ENCODE measurements at regions not wholly inside any gene's neighbourhood (a gene's known extent, or its start where the extent isn't known, plus 50 kb on each side); places are given as distances from the start of the nearest gene placed in this dataset.

DNA sequence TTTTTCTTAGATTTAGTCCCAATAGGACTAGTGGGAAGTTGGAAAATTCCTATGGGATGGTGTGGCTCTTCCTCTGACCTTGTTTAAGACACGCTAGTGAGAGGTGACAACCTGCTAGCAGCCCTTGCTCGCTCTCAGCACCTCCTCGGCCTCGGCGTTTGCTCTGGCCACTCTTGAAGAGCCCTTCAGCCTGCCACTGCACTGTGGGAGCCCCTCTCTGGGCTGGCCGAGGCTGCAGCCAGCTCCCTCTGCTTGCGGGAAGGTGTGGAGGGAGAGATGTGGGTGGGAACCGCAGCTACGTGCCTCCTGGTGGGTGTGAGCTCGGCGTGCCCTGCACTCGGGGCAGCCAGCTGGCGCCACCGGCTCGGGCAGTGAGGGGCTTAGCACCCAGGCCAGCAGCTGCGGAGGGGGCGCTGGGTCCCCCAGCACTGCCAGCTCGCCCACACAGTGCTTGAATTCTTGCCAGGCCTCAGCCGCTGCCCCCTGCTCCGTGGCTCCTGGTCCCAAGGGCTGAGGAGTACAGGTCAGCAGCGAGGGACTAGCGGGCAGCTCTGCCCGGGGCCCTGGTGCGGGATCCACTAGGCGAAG lies 254.5 kb upstream of the ANKRD55 start:
- DNase-seq (ENCODE audit: low read depth in 3 of 3), result no peak

DNA sequence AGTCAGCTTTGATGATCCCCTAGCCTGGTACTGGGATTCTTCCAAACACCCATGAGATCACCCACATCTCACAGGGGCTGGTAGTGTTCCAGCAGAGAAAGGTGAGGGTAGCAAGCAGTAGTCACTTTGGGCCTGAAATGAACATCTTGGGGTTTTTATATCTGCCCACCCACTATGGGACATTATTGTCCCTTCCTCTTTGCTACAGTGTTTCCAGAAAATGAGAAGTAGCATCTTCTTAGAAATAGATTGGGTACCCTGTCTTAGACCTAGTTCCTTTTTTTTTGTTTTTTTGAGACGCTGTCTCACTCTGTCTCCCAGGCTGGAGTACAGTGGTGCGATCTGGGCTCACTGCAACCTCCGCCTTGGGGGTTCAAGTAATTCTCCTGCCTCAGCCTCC lies 249.2 kb upstream of the ANKRD55 start:
- DNase-seq (ENCODE audit: low read depth in 3 of 3), result no peak

DNA sequence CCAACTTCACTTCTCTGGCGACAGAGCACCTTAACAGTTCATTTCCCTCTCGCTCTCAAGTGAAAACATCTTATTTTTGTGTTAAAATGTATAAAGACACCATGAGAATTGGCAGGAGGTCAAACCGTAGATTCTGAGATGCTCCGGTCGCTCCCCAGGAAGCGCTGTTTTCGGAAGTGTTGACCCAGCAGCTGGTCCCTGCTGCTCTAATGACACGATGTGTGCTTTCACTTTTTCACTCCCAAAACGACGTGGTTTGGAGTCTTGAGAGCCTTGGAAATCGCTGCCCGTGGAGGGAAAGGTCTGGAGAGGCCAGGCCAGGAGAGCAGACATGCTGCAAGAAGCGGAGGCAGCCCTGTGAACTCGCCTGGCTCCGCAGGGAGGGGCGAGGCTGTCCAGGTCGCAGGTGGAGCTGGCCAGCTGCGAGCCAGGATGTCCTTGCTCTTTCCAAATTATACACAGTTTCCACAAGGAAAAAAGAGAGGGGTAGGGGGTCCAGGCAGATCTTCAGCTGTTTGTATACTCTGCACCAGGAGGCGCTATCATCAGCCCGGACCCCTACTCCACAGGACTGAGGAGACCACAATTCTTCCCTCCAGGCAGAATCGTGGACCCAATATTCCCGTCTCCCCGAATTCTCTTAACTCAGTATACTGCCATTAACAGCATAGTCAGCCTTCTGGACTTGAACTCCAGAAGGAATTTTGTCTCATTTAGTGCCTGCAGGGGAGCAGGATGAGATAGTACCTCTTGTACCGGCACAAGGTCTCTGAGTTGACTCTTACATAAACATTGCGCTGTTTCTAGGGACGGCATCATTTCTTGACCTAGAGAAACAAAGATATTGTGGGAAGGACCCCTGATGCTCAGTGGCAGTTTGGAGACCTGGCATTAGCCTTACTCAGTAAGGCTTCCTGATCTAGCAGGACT lies 248.6 kb upstream of the ANKRD55 start:
- no peak for DNase-seq (ENCODE audit: low read depth in 3 of 3)

DNA sequence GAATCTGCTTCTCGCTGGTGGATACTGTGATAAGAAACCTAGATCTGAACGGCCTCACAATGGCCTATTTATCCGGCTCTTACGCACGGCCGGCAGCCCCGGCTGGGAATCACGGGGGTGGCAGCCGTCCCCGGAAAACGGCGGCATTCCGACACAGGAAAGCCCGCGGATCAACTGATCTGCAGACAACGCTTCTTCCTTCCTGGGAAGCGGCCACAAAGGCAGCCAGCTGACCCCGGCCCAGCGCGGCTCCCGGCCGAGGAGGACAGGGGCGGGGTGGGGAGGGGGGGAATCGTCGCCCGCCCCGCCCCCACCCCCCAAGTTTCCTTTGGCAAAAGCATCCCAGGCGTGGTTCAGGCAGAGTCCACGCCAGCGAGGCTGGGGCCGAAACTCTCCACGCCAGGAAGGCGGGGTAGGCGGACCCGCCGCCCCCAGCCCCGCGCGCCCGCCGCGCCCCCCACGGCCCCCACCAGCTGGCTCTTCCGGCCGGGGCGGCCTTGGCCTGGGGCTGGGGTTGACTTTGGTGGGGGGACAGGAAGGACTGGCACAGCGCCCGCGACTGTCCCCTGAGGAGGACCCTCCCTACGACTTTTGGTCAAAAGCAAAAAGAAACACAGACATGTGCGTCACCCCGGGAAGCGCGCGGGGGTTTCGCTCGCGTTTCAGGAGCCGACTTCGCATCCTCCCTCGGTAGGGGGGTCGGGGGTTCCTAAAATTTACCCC lies 247.7 kb upstream of the ANKRD55 start:
- no peak for DNase-seq (ENCODE audit: low read depth in 3 of 3)

GRCh38 chr5:56480078-56480704 lies 247.1 kb upstream of the ANKRD55 start:
- DNase-seq (ENCODE audit: low read depth in 3 of 3), result no peak

DNA sequence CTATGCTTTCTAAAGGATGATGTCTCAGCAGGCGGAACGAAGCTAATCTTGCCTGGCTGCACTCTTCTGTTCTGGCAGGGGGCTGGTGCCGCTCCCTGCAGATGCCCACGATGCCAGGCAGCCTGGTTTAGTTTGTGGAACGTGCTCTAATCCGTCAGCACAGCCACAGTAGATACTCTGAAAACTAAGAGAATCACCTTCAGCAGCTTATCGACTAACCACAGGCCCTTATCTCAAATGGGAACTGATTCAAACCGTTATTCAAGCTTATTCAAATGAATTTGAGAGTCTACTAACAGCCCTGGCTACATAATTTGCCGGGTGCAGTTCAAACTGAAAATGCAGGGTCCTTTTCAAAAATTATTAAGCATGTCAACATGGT lies 246.6 kb upstream of the ANKRD55 start:
- DNase-seq (ENCODE audit: low read depth in 3 of 3), result no peak

DNA sequence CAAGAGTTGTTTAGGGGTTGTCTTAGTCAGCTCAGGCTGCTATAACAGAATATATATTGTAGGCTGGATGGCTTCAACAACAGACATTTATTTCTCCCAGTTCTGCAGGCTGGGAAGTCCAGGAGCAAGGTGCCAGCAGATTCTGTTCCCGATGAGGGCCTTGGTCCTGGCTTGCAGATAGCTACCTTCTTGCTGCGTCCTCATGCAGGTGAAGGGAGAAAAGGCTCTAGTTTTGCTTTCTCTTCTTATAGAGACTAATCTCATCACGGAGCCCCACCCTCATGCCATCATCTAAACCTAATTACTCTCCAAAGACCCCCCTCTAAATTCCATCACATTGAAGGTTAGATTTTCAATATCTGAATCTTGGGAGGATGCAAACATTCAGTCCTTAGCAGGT lies 246.0 kb upstream of the ANKRD55 start:
- DNase-seq (ENCODE audit: low read depth in 3 of 3), result no peak

GRCh38 chr5:56478062-56478461 lies 244.9 kb upstream of the ANKRD55 start:
- no peak for DNase-seq (ENCODE audit: low read depth in 3 of 3)

GRCh38 chr5:56476487-56476856 lies 243.3 kb upstream of the ANKRD55 start:
- no peak for DNase-seq (ENCODE audit: low read depth in 3 of 3)

GRCh38 chr5:56475689-56476486 lies 242.8 kb upstream of the ANKRD55 start:
- no peak for DNase-seq (ENCODE audit: low read depth in 3 of 3)

DNA sequence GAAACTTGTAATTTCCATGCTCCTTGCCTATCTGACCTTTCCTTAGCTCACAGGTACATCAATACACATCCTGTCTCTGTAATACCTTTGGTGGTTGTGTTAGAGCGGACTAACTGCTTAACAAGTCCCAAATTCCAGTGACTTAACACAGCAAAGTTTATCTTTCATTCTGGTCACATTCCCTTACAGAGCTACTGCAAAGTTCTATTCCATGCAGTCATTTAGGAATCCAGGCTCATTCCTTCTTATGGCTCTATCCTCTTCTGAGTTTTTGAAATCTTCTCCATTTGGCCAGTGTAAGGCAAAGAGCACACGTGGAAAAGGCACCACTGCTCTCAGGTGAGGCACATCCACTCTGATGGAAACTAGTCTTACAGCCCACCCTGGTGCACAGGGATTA lies 238.6 kb upstream of the ANKRD55 start:
- no peak for DNase-seq (ENCODE audit: low read depth in 3 of 3)

DNA sequence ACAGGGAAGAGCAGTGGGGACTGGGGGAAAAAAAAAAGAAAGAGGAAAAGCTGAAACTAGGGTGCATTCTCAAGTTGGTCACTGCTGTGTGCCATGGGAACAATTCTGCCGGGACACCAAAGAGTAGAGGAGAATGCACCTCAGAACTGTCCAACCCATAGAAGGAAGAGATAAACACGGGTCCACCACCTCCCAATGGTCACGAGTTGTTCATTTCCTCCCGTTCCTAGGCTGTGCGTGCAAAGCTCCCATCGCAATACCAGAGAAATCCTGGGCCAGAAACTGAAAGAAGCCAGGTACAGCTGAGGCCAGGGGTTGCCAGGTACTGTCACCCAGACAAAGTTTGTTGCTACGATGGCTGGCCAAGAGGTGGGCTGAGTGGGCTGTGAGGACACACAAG lies 236.9 kb upstream of the ANKRD55 start:
- DNase-seq (ENCODE audit: low read depth in 3 of 3), result no peak

GRCh38 chr5:56468277-56468676 lies 235.1 kb upstream of the ANKRD55 start:
- no peak for DNase-seq (ENCODE audit: low read depth in 3 of 3)

- DNase-seq (ENCODE audit: low read depth in 3 of 3), result no peak
These were observed 234.1 kb upstream of the ANKRD55 start for GRCh38 chr5:56467176-56467717.

- no peak for DNase-seq (ENCODE audit: low read depth in 3 of 3)
These were observed 233.1 kb upstream of the ANKRD55 start for GRCh38 chr5:56466136-56466816.

GRCh38 chr5:56465769-56466135 lies 232.6 kb upstream of the ANKRD55 start:
- DNase-seq (ENCODE audit: low read depth in 3 of 3), result no peak

GRCh38 chr5:56464935-56465768 lies 232.0 kb upstream of the ANKRD55 start:
- DNase-seq (ENCODE audit: low read depth in 3 of 3), result no peak

GRCh38 chr5:56463944-56464571 lies 230.9 kb upstream of the ANKRD55 start:
- DNase-seq (ENCODE audit: low read depth in 3 of 3), result no peak

- DNase-seq (ENCODE audit: low read depth in 3 of 3), result no peak
These were observed 228.5 kb upstream of the ANKRD55 start for GRCh38 chr5:56461584-56461983.
